ENCODE measurements at regions not wholly inside any gene's neighbourhood (a gene's known extent, or its start where the extent isn't known, plus 50 kb on each side); places are given as distances from the start of the nearest gene placed in this dataset.

- TF ChIP-seq YY1 (IDR thresholded peaks at IDR 0.05; ENCODE audit: insufficient read depth, insufficient read length): no peak
- no peak for TF ChIP-seq ZNF274 (IDR thresholded peaks at IDR 0.05; ENCODE audit: low read depth, low read length)
Measured at GRCh38 chr7:118080947-118081346, 103.0 kb upstream of the LSM8 start.
